BE2C (cell line): ENCODE measurements at regions not wholly inside any gene's neighbourhood (a gene's known extent, or its start where the extent isn't known, plus 50 kb on each side); places are given as distances from the start of the nearest gene placed in this dataset.

Experiments used
- DNase-seq: peaks from one replicate; pipeline ENCODE4 v3.0.0-alpha.2; 2020
- H3K27me3 ChIP-seq: fragments of 250-450 bp; sonication (Bioruptor Pico); 2 replicates; pipeline ENCODE4 v1.5.1; 2020; ENCODE audit warnings: mild to moderate bottlenecking
- H3K36me3 ChIP-seq: fragments of 250-450 bp; sonication (Bioruptor Pico); 2 replicates; pipeline ENCODE4 v1.5.1; 2020; ENCODE audit warnings: mild to moderate bottlenecking
- H3K4me1 ChIP-seq: fragments of 250-450 bp; sonication (Bioruptor Pico); 2 replicates; pipeline ENCODE4 v1.5.1; 2020
- H3K4me3 ChIP-seq: 2 replicates; pipeline ENCODE4 v1.5.1; 2011; ENCODE audit warnings: low read depth, low read length
- H3K9me3 ChIP-seq: fragments of 250-450 bp; sonication (Bioruptor Pico); 2 replicates; pipeline ENCODE4 v1.5.1; 2020
- TF ChIP-seq, protein P1 (sequence below): IDR thresholded peaks from 2 replicates; pipeline ENCODE4 v1.5.1; 2012; ENCODE audit warnings: mild to moderate bottlenecking, low read depth, low read length

DNA sequence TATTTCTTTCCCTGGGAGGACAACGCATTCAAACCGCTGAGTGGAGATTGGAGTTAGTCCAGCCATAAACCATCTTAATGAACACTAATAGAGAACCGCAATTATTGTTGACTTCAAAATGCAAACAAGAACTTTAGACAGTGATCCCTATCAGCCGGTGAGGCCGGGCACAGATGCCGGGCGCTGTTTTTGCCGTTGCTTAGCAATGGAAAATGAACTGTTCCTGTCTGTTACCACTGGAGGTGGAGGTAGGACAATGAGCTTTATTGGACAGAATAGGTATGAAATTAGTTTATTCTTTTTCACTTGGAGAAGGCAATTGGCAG is 216.8 kb downstream of the TTC8 start:
- no peaks in the 10 kb centered on the region for H3K36me3 ChIP-seq
- peak overlapping the region; percentile 67 for H3K4me3 ChIP-seq
- peak; percentile 73 for DNase-seq
- no peaks in the 10 kb centered on the region for H3K27me3 ChIP-seq
- H3K4me1 ChIP-seq: peaks cover 7% of the 10 kb centered on the region
- H3K9me3 ChIP-seq: peaks cover 5% of the 10 kb centered on the region
- TF ChIP-seq, protein P1, sequence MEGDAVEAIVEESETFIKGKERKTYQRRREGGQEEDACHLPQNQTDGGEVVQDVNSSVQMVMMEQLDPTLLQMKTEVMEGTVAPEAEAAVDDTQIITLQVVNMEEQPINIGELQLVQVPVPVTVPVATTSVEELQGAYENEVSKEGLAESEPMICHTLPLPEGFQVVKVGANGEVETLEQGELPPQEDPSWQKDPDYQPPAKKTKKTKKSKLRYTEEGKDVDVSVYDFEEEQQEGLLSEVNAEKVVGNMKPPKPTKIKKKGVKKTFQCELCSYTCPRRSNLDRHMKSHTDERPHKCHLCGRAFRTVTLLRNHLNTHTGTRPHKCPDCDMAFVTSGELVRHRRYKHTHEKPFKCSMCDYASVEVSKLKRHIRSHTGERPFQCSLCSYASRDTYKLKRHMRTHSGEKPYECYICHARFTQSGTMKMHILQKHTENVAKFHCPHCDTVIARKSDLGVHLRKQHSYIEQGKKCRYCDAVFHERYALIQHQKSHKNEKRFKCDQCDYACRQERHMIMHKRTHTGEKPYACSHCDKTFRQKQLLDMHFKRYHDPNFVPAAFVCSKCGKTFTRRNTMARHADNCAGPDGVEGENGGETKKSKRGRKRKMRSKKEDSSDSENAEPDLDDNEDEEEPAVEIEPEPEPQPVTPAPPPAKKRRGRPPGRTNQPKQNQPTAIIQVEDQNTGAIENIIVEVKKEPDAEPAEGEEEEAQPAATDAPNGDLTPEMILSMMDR: 0 out of 2 replicates have a peak, but pooled peaks have one; percentile 10

DNA sequence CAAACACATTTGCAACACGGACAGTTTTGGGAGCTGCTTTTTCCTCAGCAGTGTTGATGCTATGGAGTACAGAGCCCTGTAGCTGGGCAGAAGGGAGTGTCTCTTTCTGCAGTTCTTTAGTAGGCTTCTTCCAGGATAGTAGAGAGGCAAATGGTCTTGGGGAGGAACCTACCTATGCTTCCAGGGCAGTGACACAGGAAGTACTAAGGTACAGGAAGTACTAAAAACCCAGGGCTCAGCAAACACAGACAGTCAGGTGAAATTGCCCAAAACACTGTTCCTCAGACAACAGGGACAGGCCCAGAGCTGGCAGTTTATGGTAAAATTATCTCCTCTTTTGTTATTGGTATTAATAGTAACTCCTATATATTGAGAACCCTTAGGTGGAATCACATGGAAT is 217.6 kb downstream of the TTC8 start:
- H3K4me1 ChIP-seq: peaks cover 7% of the 10 kb centered on the region
- DNase-seq: no peak
- H3K4me3 ChIP-seq: peak overlapping the region; percentile 67
- peaks cover 5% of the 10 kb centered on the region for H3K9me3 ChIP-seq
- TF ChIP-seq, protein P1: no peak
- no peaks in the 10 kb centered on the region for H3K27me3 ChIP-seq
- no peaks in the 10 kb centered on the region for H3K36me3 ChIP-seq

DNA sequence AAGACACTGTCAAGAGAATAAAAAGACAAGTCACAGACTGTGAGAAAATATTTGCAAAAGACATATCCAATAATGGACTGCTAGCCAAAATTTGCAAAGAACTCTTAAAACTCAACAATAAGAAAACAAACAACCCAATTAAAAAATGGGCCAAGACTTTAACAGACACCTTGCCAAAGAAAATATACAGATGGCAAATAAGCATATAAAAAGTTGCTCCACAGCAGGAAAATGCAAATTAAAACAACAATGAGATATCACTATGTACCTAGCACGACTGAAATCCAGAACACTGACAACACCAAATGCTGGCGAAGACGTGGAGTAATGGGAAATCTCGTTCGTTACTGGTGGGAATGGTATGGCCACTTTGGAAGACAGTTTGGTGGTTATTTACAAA is 228.9 kb downstream of the TTC8 start:
- H3K36me3 ChIP-seq: no peaks in the 10 kb centered on the region
- no peak overlapping the region for H3K4me3 ChIP-seq
- no peaks in the 10 kb centered on the region; the same call in 1 of the 2 replicates for H3K9me3 ChIP-seq
- H3K27me3 ChIP-seq: no peaks in the 10 kb centered on the region
- DNase-seq: no peak
- TF ChIP-seq, protein P1: no peak
- H3K4me1 ChIP-seq: no peaks in the 10 kb centered on the region

GRCh38 chr14:89056394-89056793 is 231.9 kb downstream of the TTC8 start:
- Histone ChIP-seq H3K27me3 (no peaks in the 10 kb centered on the region), H3K9me3 (no peaks in the 10 kb centered on the region; the same call in 1 of the 2 replicates), H3K36me3 (no peaks in the 10 kb centered on the region), H3K4me1 (no peaks in the 10 kb centered on the region), H3K4me3 (no peak overlapping the region)
- TF ChIP-seq, protein P1: no peak
- no peak for DNase-seq

DNA sequence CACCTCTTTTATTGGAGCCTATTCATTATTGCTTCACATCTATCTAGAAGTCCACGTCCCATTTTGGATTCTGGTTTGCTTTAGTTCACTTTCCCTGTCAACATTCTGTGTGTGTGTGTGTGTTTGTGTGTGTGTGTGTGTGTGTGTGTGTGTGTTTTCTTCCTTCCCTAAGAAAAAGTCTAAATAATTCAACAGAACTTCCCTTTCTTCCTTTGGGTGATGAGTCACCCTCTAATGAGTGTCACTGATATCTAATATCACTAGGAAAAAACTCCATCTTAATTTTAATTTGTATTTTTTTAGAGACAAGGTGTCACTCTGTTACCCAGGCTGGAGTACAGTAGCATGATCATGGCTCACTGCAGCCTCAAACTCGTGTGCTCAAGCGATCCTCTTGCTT is 234.2 kb downstream of the TTC8 start:
- no peaks in the 10 kb centered on the region for H3K27me3 ChIP-seq
- no peak for DNase-seq
- TF ChIP-seq, protein P1: no peak
- H3K4me3 ChIP-seq: no peak overlapping the region
- no peaks in the 10 kb centered on the region for H3K36me3 ChIP-seq
- H3K9me3 ChIP-seq: no peaks in the 10 kb centered on the region
- no peaks in the 10 kb centered on the region for H3K4me1 ChIP-seq

GRCh38 chr14:89060191-89060590 is 235.7 kb downstream of the TTC8 start:
- no peak for DNase-seq
- H3K4me1 ChIP-seq: no peaks in the 10 kb centered on the region
- TF ChIP-seq, protein P1: no peak

More at GRCh38 chr14:89060191-89060590, 235.7 kb downstream of the TTC8 start:
- Histone ChIP-seq H3K4me3 (no peak overlapping the region), H3K27me3 (no peaks in the 10 kb centered on the region), H3K9me3 (no peaks in the 10 kb centered on the region), H3K36me3 (no peaks in the 10 kb centered on the region)
